ENCODE measurements at regions not wholly inside any gene's neighbourhood (a gene's known extent, or its start where the extent isn't known, plus 50 kb on each side); places are given as distances from the start of the nearest gene placed in this dataset.

DNA sequence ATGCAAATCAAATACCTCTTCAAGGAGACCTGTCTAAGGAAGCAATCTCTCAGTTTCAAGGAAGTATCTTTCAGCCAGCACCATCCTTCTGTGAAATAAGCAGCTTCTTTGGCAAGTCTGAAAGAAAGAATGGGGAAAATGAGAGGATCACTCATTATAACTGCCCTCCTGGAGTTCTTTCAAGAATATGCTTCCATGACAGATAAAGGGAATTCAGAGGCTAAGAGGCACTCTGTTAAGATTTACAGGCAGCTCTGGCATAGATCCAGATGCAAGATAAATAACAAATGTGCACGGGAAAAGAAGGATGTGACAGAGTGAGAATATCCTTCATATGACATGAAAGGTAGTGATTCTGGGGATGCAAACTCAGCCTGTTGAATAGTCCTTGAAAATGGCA is 348.2 kb upstream of the CCNG1 start:
- H3K4me1 Mint-ChIP-seq, result peaks cover 8 to 11% of the 10 kb centered on the region in 2 experiments
- H2BK15ac ChIP-seq (ENCODE audit: low read depth, low read length), result no peak overlapping the region
- H3K9ac ChIP-seq (ENCODE audit: extremely low read depth, insufficient read length, low read length), result no peak overlapping the region
- no peak overlapping the region for H3K4ac ChIP-seq (ENCODE audit: low read depth, low read length)
- H2BK120ac ChIP-seq (ENCODE audit: low read depth, low read length, poor library complexity, severe bottlenecking), result no peak overlapping the region
- H4K20me1 ChIP-seq (ENCODE audit: control insufficient read depth, insufficient read depth, insufficient read length), result no peaks in the 10 kb centered on the region
- H3K36me3 Mint-ChIP-seq (ENCODE audit: insufficient read depth in 1 of 3, low read depth in 3 of 3), result no peaks in the 10 kb centered on the region
- no peak overlapping the region for H3T11ph ChIP-seq (ENCODE audit: low read length)
- H4K91ac ChIP-seq (ENCODE audit: insufficient read length, low read depth, low read length), result no peak overlapping the region
- no peak overlapping the region for H2BK5ac ChIP-seq (ENCODE audit: insufficient read length, low read length)
- H3K23ac ChIP-seq (ENCODE audit: insufficient read length, low read depth, low read length), result no peak overlapping the region
- TF ChIP-seq, protein P1, sequence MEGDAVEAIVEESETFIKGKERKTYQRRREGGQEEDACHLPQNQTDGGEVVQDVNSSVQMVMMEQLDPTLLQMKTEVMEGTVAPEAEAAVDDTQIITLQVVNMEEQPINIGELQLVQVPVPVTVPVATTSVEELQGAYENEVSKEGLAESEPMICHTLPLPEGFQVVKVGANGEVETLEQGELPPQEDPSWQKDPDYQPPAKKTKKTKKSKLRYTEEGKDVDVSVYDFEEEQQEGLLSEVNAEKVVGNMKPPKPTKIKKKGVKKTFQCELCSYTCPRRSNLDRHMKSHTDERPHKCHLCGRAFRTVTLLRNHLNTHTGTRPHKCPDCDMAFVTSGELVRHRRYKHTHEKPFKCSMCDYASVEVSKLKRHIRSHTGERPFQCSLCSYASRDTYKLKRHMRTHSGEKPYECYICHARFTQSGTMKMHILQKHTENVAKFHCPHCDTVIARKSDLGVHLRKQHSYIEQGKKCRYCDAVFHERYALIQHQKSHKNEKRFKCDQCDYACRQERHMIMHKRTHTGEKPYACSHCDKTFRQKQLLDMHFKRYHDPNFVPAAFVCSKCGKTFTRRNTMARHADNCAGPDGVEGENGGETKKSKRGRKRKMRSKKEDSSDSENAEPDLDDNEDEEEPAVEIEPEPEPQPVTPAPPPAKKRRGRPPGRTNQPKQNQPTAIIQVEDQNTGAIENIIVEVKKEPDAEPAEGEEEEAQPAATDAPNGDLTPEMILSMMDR (conservative IDR thresholded peaks at IDR 0.05), result no peak
- no peak overlapping the region for H3K4me3 Mint-ChIP-seq
- no peaks in the 10 kb centered on the region for H3K9me3 ChIP-seq (ENCODE audit: control insufficient read depth, low read depth, low read length)
- H3K18ac ChIP-seq (ENCODE audit: insufficient read length, low read depth, low read length), result no peak overlapping the region
- H2BK20ac ChIP-seq (ENCODE audit: low read depth, low read length, poor library complexity, severe bottlenecking), result no peak overlapping the region
- no peaks in the 10 kb centered on the region for H3K27me3 ChIP-seq (ENCODE audit: insufficient read depth, low read length)
- no peak overlapping the region for H3K27ac Mint-ChIP-seq
- no peaks in the 10 kb centered on the region for H3K9me3 Mint-ChIP-seq
- no CpG with 5 or more reads among the region's 1 CpG for WGBS (ENCODE audit: extremely low coverage, insufficient read length, low lambda C conversion rate)
- no peak overlapping the region for H2BK12ac ChIP-seq (ENCODE audit: insufficient read length, low read depth, low read length)
- H2AK5ac ChIP-seq (ENCODE audit: insufficient read length, low read length), result no peak overlapping the region
- H4K8ac ChIP-seq (replicated peaks; ENCODE audit: insufficient read length, low read depth, low read length), result no peak overlapping the region
- no peak overlapping the region for H3K14ac ChIP-seq (ENCODE audit: insufficient read depth, low read length)
- no peak overlapping the region for H3K27ac ChIP-seq (ENCODE audit: insufficient read length, low read depth, low read length)
- no peaks in the 10 kb centered on the region for H3K23me2 ChIP-seq (ENCODE audit: insufficient read length, low read depth, low read length, poor library complexity, severe bottlenecking)
- no peaks in the 10 kb centered on the region for H3K79me2 ChIP-seq (ENCODE audit: insufficient read depth, low read length)
- no peak overlapping the region for H3K4me2 ChIP-seq (ENCODE audit: insufficient read depth, insufficient read length, low read length)
- H2AFZ ChIP-seq (ENCODE audit: low read length), result no peak overlapping the region
- DNase-seq, result no peak
- no peak overlapping the region for H4K5ac ChIP-seq (ENCODE audit: insufficient read length, low read depth, low read length)
- 0 out of 2 replicates have a peak, but pooled peaks cover 4% of the 10 kb centered on the region for H3K4me1 ChIP-seq (ENCODE audit: insufficient read depth, low read length)
- H3K79me1 ChIP-seq (ENCODE audit: insufficient read depth, low read depth, low read length, poor library complexity, severe bottlenecking), result no peaks in the 10 kb centered on the region
- H3K27me3 Mint-ChIP-seq (ENCODE audit: low read depth), result peaks cover 1% of the 10 kb centered on the region; the same call in 1 of the 2 replicates
- no peak overlapping the region for H3K56ac ChIP-seq (ENCODE audit: insufficient read length, low read depth, low read length)
